ENCODE measurements at regions not wholly inside any gene's neighbourhood (a gene's known extent, or its start where the extent isn't known, plus 50 kb on each side); places are given as distances from the start of the nearest gene placed in this dataset.

- POLR2A ChIA-PET: no interaction called here
- DNase-seq: no peak
These were observed 222.8 kb downstream of the ARL4C start for GRCh38 chr2:234273887-234274584.

DNA sequence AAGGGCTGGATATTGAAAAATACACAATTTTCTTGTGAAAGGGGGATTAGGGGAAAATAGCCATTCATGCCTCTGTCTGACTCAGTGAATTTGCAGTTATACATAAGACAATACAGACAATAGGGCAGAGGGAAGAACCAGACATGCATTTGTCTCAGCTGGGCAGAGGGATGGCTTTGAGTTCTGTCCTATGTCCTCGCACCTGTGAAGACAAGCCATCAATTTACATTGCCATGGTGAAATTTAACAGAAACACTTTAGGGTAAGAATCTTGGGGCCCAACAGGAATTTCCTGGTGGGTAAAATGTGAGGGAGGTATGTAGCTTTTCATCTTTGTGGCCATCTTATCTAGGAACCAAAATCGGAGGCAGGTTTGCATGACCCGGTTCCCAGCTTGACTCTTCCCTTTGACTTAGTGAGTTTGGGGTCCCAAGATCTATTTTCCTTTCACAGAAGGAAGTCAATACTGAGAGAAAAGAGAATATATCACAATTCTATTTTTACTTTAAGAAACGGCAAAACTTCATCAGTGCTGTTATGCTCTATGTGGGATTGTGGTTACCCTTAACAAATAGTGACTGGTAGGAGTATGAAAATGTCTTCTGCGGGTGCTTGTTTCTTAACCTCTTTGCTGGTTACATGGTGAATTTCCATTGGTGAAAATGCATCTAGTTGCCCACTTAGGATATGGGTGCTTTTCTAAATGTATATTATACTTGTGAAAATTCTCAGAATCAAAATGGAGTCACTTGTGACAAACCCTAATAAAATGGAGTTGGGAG, 221.8 kb downstream of the SPP2 start:
- H3K27ac ChIP-seq (ENCODE audit: insufficient read depth in 1 of 2, low read depth in 1 of 2, low read length in 2 of 2, poor library complexity in 1 of 2, severe bottlenecking in 2 of 2): no peak overlapping the region
- H3K36me3 ChIP-seq (ENCODE audit: control insufficient read depth in 4 of 4, insufficient read depth in 4 of 4, low read length in 3 of 4): no peaks in the 10 kb centered on the region
- no peak overlapping the region for H3K4me3 ChIP-seq (ENCODE audit: control insufficient read depth in 1 of 7, extremely low read depth in 1 of 7, insufficient read depth in 4 of 7, low read depth in 2 of 7, low read length in 6 of 7)
- POLR2A ChIA-PET: no interaction called here
- no peaks in the 10 kb centered on the region for H3K9me3 ChIP-seq (ENCODE audit: control extremely low read depth in 1 of 5, control insufficient read depth in 4 of 5, insufficient read depth in 2 of 5, low read depth in 1 of 5, low read length in 4 of 5)
- peaks cover 0 to 13% (median 5%) of the 10 kb centered on the region in 5 experiments for H3K27me3 ChIP-seq (replicated peaks in 2 of 5; ENCODE audit: control insufficient read depth in 4 of 5, insufficient read depth in 5 of 5, low read length in 4 of 5)
- DNase-seq: no peak
- CTCF ChIA-PET: interaction anchor here (1.1 to 1.7 kb wide), 3 partner anchors 13 to 19 kb away, joined by 3 to 4 read pairs (median 4); no protein-coding TSS in a partner anchor
- H3K4me1 ChIP-seq (ENCODE audit: control extremely low read depth in 1 of 4, control insufficient read depth in 4 of 4, insufficient read depth in 4 of 4, low read length in 3 of 4): no peaks in the 10 kb centered on the region
- WGBS (ENCODE audit: insufficient coverage): 84% methylated on average over 3 of the region's 5 CpGs

More at GRCh38 chr2:234273887-234274584, 222.8 kb downstream of the ARL4C start:
- H3K36me3 ChIP-seq (ENCODE audit: control insufficient read depth in 4 of 4, insufficient read depth in 4 of 4, low read length in 3 of 4): no peaks in the 10 kb centered on the region
- no peak overlapping the region for H3K27ac ChIP-seq (ENCODE audit: insufficient read depth in 1 of 2, low read depth in 1 of 2, low read length in 2 of 2, poor library complexity in 1 of 2, severe bottlenecking in 2 of 2)
- no peak overlapping the region for H3K4me3 ChIP-seq (ENCODE audit: control insufficient read depth in 1 of 7, extremely low read depth in 1 of 7, insufficient read depth in 4 of 7, low read depth in 2 of 7, low read length in 6 of 7)
- WGBS (ENCODE audit: insufficient coverage): 95% methylated on average over 7 of the region's 9 CpGs
- no peaks in the 10 kb centered on the region for H3K4me1 ChIP-seq (ENCODE audit: control extremely low read depth in 1 of 4, control insufficient read depth in 4 of 4, insufficient read depth in 4 of 4, low read length in 3 of 4)
- CTCF ChIA-PET: interaction anchor here (1.2 kb wide), 1 partner anchor 11 kb away, joined by 3 read pairs; no protein-coding TSS in a partner anchor
- no peaks in the 10 kb centered on the region for H3K9me3 ChIP-seq (ENCODE audit: control extremely low read depth in 1 of 5, control insufficient read depth in 4 of 5, insufficient read depth in 2 of 5, low read depth in 1 of 5, low read length in 4 of 5)
- H3K27me3 ChIP-seq (replicated peaks in 2 of 5; ENCODE audit: control insufficient read depth in 4 of 5, insufficient read depth in 5 of 5, low read length in 4 of 5): peaks cover 0 to 13% (median 5%) of the 10 kb centered on the region in 5 experiments

DNA sequence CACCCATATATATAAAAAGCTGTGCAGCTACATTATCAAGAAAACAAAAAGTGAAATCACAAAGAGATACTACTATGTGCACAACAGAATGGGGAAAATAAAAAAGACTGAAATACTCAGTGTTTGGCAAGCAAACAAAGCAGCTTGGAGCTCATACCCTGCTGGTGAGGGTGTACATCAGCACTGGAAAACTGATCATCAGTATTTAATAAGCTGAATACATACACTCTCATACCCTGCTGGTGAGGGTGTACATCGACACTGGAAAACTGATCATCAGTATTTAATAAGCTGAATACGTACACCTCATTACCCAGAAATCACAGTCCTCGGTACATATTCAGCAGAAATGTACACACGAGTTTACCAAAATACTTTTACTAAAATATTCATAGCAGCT, 220.8 kb downstream of the SPP2 start:
- POLR2A ChIA-PET: no interaction called here
- Histone ChIP-seq H3K9me3 (ENCODE audit: control extremely low read depth in 1 of 5, control insufficient read depth in 4 of 5, insufficient read depth in 2 of 5, low read depth in 1 of 5, low read length in 4 of 5) (no peaks in the 10 kb centered on the region), H3K27ac (ENCODE audit: insufficient read depth in 1 of 2, low read depth in 1 of 2, low read length in 2 of 2, poor library complexity in 1 of 2, severe bottlenecking in 2 of 2) (no peak overlapping the region), H3K4me1 (ENCODE audit: control extremely low read depth in 1 of 4, control insufficient read depth in 4 of 4, insufficient read depth in 4 of 4, low read length in 3 of 4) (no peaks in the 10 kb centered on the region), H3K4me3 (ENCODE audit: control insufficient read depth in 1 of 7, extremely low read depth in 1 of 7, insufficient read depth in 4 of 7, low read depth in 2 of 7, low read length in 6 of 7) (no peak overlapping the region), H3K27me3 (replicated peaks in 2 of 5; ENCODE audit: control insufficient read depth in 4 of 5, insufficient read depth in 5 of 5, low read length in 4 of 5) (peaks cover 0 to 13% (median 5%) of the 10 kb centered on the region in 5 experiments), H3K36me3 (ENCODE audit: control insufficient read depth in 4 of 4, insufficient read depth in 4 of 4, low read length in 3 of 4) (no peaks in the 10 kb centered on the region)
- CTCF ChIA-PET: interaction anchor here (1.1 to 1.7 kb wide), 2 partner anchors 19 to 20 kb away, joined by 4 read pairs; no protein-coding TSS in a partner anchor
- WGBS (ENCODE audit: insufficient coverage): 77% methylated on average over 2 of the region's 4 CpGs
- DNase-seq: no peak

- Histone ChIP-seq H3K4me1 (ENCODE audit: control extremely low read depth in 1 of 4, control insufficient read depth in 4 of 4, insufficient read depth in 4 of 4, low read length in 3 of 4) (no peaks in the 10 kb centered on the region), H3K27me3 (replicated peaks in 2 of 5; ENCODE audit: control insufficient read depth in 4 of 5, insufficient read depth in 5 of 5, low read length in 4 of 5) (peaks cover 0 to 8% (median 5%) of the 10 kb centered on the region in 5 experiments), H3K9me3 (ENCODE audit: control extremely low read depth in 1 of 5, control insufficient read depth in 4 of 5, insufficient read depth in 2 of 5, low read depth in 1 of 5, low read length in 4 of 5) (no peaks in the 10 kb centered on the region), H3K27ac (ENCODE audit: insufficient read depth in 1 of 2, low read depth in 1 of 2, low read length in 2 of 2, poor library complexity in 1 of 2, severe bottlenecking in 2 of 2) (no peak overlapping the region), H3K36me3 (ENCODE audit: control insufficient read depth in 4 of 4, insufficient read depth in 4 of 4, low read length in 3 of 4) (no peaks in the 10 kb centered on the region), H3K4me3 (ENCODE audit: control insufficient read depth in 1 of 7, extremely low read depth in 1 of 7, insufficient read depth in 4 of 7, low read depth in 2 of 7, low read length in 6 of 7) (no peak overlapping the region)
- WGBS (ENCODE audit: insufficient coverage): 70% methylated on average over 2 of the region's 2 CpGs
- ChIA-PET POLR2A (interaction anchor here (0.6 kb wide), 1 partner anchor 1040 kb away, joined by 3 read pairs; no protein-coding TSS in a partner anchor), CTCF (no interaction called here)
- no peak for DNase-seq
These were observed 219.3 kb downstream of the SPP2 start for GRCh38 chr2:234269769-234270204.

DNA sequence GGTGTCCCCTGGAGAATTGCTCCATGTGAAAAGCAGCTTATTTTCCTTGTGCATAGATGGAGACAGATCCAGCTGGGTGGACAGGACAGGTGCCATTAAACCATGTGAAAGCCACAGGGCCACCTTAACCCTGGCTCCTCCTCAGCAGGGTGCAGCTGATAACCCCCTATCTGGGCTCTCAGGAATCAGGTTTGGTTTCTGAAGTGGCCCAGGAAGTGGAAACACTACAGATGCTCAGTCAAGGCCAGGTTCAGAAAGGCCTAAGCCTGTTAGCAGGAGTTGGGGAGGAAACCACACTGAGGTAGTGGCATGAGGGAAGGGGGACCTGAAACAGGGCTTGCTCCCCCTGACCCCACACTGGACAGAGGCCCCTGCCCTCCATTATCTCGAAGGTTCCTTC, 217.0 kb downstream of the SPP2 start:
- POLR2A ChIA-PET: no interaction called here
- Histone ChIP-seq H3K36me3 (ENCODE audit: control insufficient read depth in 4 of 4, insufficient read depth in 4 of 4, low read length in 3 of 4) (no peaks in the 10 kb centered on the region), H3K4me1 (ENCODE audit: control extremely low read depth in 1 of 4, control insufficient read depth in 4 of 4, insufficient read depth in 4 of 4, low read length in 3 of 4) (no peaks in the 10 kb centered on the region), H3K27me3 (replicated peaks in 2 of 5; ENCODE audit: control insufficient read depth in 4 of 5, insufficient read depth in 5 of 5, low read length in 4 of 5) (peaks cover 0 to 8% (median 5%) of the 10 kb centered on the region in 5 experiments), H3K27ac (ENCODE audit: insufficient read depth in 1 of 2, low read depth in 1 of 2, low read length in 2 of 2, poor library complexity in 1 of 2, severe bottlenecking in 2 of 2) (no peak overlapping the region), H3K4me3 (ENCODE audit: control insufficient read depth in 1 of 7, extremely low read depth in 1 of 7, insufficient read depth in 4 of 7, low read depth in 2 of 7, low read length in 6 of 7) (no peak overlapping the region), H3K9me3 (ENCODE audit: control extremely low read depth in 1 of 5, control insufficient read depth in 4 of 5, insufficient read depth in 2 of 5, low read depth in 1 of 5, low read length in 4 of 5) (no peaks in the 10 kb centered on the region)
- CTCF ChIA-PET: interaction anchor here (1.1 to 1.2 kb wide), 2 partner anchors 9 to 22 kb away, joined by 3 to 4 read pairs; no protein-coding TSS in a partner anchor
- no CpG with 5 or more reads among the region's 1 CpG for WGBS (ENCODE audit: insufficient coverage)
- no peak for DNase-seq

DNA sequence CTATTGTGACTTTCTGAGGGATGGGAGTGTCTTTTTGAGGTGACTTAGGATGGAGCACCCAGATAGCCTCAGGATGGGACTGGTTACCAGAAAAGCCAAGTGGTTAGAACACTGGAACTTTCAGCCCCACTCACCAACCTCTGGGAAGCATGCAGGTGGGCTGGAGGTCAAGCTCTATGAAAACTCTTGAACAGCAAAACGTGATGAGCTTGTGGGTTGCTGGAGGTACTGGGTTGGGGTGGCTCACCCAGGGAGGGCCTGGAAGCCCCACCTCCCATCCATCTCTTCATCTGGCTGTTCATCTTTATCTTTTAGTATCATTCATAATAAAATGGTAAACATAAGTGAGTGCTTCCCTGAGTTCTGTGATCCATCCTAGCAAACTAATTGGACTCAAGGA, 216.4 kb downstream of the SPP2 start:
- Histone ChIP-seq H3K4me3 (ENCODE audit: control insufficient read depth in 1 of 7, extremely low read depth in 1 of 7, insufficient read depth in 4 of 7, low read depth in 2 of 7, low read length in 6 of 7) (no peak overlapping the region), H3K27ac (ENCODE audit: insufficient read depth in 1 of 2, low read depth in 1 of 2, low read length in 2 of 2, poor library complexity in 1 of 2, severe bottlenecking in 2 of 2) (no peak overlapping the region), H3K9me3 (ENCODE audit: control extremely low read depth in 1 of 5, control insufficient read depth in 4 of 5, insufficient read depth in 2 of 5, low read depth in 1 of 5, low read length in 4 of 5) (no peaks in the 10 kb centered on the region), H3K36me3 (ENCODE audit: control insufficient read depth in 4 of 4, insufficient read depth in 4 of 4, low read length in 3 of 4) (no peaks in the 10 kb centered on the region), H3K4me1 (ENCODE audit: control extremely low read depth in 1 of 4, control insufficient read depth in 4 of 4, insufficient read depth in 4 of 4, low read length in 3 of 4) (no peaks in the 10 kb centered on the region), H3K27me3 (replicated peaks in 2 of 5; ENCODE audit: control insufficient read depth in 4 of 5, insufficient read depth in 5 of 5, low read length in 4 of 5) (peaks cover 0 to 9% (median 4%) of the 10 kb centered on the region in 5 experiments)
- ChIA-PET POLR2A (no interaction called here), CTCF (interaction anchor here (1.1 to 1.2 kb wide), 2 partner anchors 9 to 23 kb away, joined by 3 to 4 read pairs; no protein-coding TSS in a partner anchor)
- no peak for DNase-seq
- WGBS (ENCODE audit: insufficient coverage): no CpG with 5 or more reads among the region's 1 CpG

GRCh38 chr2:234265206-234265605, 214.7 kb downstream of the SPP2 start:
- Histone ChIP-seq H3K27me3 (replicated peaks in 2 of 5; ENCODE audit: control insufficient read depth in 4 of 5, insufficient read depth in 5 of 5, low read length in 4 of 5) (peaks cover 0 to 11% (median 8%) of the 10 kb centered on the region in 5 experiments), H3K4me1 (ENCODE audit: control extremely low read depth in 1 of 4, control insufficient read depth in 4 of 4, insufficient read depth in 4 of 4, low read length in 3 of 4) (no peaks in the 10 kb centered on the region), H3K9me3 (ENCODE audit: control extremely low read depth in 1 of 5, control insufficient read depth in 4 of 5, insufficient read depth in 2 of 5, low read depth in 1 of 5, low read length in 4 of 5) (no peaks in the 10 kb centered on the region), H3K4me3 (ENCODE audit: control insufficient read depth in 1 of 7, extremely low read depth in 1 of 7, insufficient read depth in 4 of 7, low read depth in 2 of 7, low read length in 6 of 7) (no peak overlapping the region), H3K27ac (ENCODE audit: insufficient read depth in 1 of 2, low read depth in 1 of 2, low read length in 2 of 2, poor library complexity in 1 of 2, severe bottlenecking in 2 of 2) (no peak overlapping the region), H3K36me3 (ENCODE audit: control insufficient read depth in 4 of 4, insufficient read depth in 4 of 4, low read length in 3 of 4) (no peaks in the 10 kb centered on the region)
- no peak for DNase-seq
- ChIA-PET CTCF (no interaction called here), POLR2A (no interaction called here)
- 100% methylated on average over 2 of the region's 2 CpGs for WGBS (ENCODE audit: insufficient coverage)
